ENCODE measurements at regions not wholly inside any gene's neighbourhood (a gene's known extent, or its start where the extent isn't known, plus 50 kb on each side); places are given as distances from the start of the nearest gene placed in this dataset.

GRCh38 chr11:103585401-103585800 lies 451.0 kb upstream of the DDI1 start:
- intact Hi-C loops (cut with DNase I; ENCODE audit: low total_unique reads) = no loop called here
- WGBS, 2 donors = 78 to 86% methylated on average over 2 of the region's 2 CpGs
- TF ChIP-seq POLR2A (IDR thresholded peaks at IDR 0.05) (no peak), CTCF (IDR thresholded peaks at IDR 0.05) (no peak)
- no peak overlapping the region for H3K4me3 ChIP-seq (ENCODE audit: low read depth, poor library complexity, severe bottlenecking)
- DNase-seq (ENCODE audit: low spot score in 2 of 2) = no peak

GRCh38 chr11:103585911-103586310 lies 450.5 kb upstream of the DDI1 start:
- intact Hi-C loops (cut with DNase I; ENCODE audit: low total_unique reads) = no loop called here
- DNase-seq (ENCODE audit: low spot score in 2 of 2) = no peak
- no peak overlapping the region for H3K4me3 ChIP-seq (ENCODE audit: low read depth, poor library complexity, severe bottlenecking)
- TF ChIP-seq POLR2A (IDR thresholded peaks at IDR 0.05) (no peak), CTCF (IDR thresholded peaks at IDR 0.05) (no peak)
- 82 to 86% methylated on average over 5 of the region's 5 CpGs for WGBS, 2 donors

- intact Hi-C loops (cut with DNase I; ENCODE audit: low total_unique reads) = no loop called here
- H3K4me3 ChIP-seq (ENCODE audit: low read depth, poor library complexity, severe bottlenecking) = no peak overlapping the region
- DNase-seq (ENCODE audit: low spot score in 2 of 2) = no peak
- 80 to 84% methylated on average over 1 of the region's 1 CpG for WGBS, 2 donors
- no peak for TF ChIP-seq CTCF (IDR thresholded peaks at IDR 0.05)
Observed at GRCh38 chr11:103586756-103587155, 449.7 kb upstream of the DDI1 start.

GRCh38 chr11:103587901-103588788 lies 448.3 kb upstream of the DDI1 start:
- WGBS, 2 donors = 70 to 75% methylated on average over 4 of the region's 4 CpGs
- no peak for DNase-seq (ENCODE audit: low spot score in 2 of 2)
- no peak for TF ChIP-seq CTCF (IDR thresholded peaks at IDR 0.05)
- TF ChIP-seq POLR2A (IDR thresholded peaks at IDR 0.05) = no peak
- intact Hi-C loops (cut with DNase I; ENCODE audit: low total_unique reads) = no loop called here
- H3K4me3 ChIP-seq (ENCODE audit: low read depth, poor library complexity, severe bottlenecking) = no peak overlapping the region

GRCh38 chr11:103591554-103591953 lies 444.9 kb upstream of the DDI1 start:
- TF ChIP-seq CTCF (IDR thresholded peaks at IDR 0.05) = no peak
- no peak for TF ChIP-seq POLR2A (IDR thresholded peaks at IDR 0.05)
- intact Hi-C loops (cut with DNase I; ENCODE audit: low total_unique reads) = no loop called here
- WGBS, 2 donors = 88 to 94% methylated on average over 3 of the region's 3 CpGs
- DNase-seq (ENCODE audit: low spot score in 2 of 2) = no peak
- no peak overlapping the region for H3K4me3 ChIP-seq (ENCODE audit: low read depth, poor library complexity, severe bottlenecking)

DNA sequence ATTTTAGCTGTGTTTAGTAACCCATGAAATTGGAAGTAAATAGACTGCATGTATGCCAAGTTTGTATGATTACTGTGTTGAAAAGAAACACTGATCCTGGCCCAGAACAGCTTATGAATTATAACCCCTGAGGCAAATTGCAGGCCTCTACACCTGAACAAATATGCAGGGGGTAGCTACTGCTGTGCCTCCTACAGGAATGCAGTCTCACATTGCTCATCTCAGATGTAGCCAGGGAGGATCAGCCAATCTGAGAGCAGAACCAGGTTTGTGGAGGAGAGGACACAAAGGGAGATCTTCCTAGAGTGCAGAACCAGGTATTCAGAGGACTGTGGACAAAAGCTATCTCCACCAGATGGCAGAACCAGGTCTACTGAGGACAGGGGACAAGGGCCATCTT lies 442.2 kb upstream of the DDI1 start:
- intact Hi-C loops (cut with DNase I; ENCODE audit: low total_unique reads) = no loop called here
- no peak for DNase-seq (ENCODE audit: low spot score in 2 of 2)
- TF ChIP-seq CTCF (IDR thresholded peaks at IDR 0.05) (no peak), POLR2A (IDR thresholded peaks at IDR 0.05) (no peak)
- no peak overlapping the region for H3K4me3 ChIP-seq (ENCODE audit: low read depth, poor library complexity, severe bottlenecking)

Data from lower leg skin (tissue), 4 donors.